Glutamatergic neuron (in vitro differentiated cells): ENCODE measurements at regions not wholly inside any gene's neighbourhood (a gene's known extent, or its start where the extent isn't known, plus 50 kb on each side); places are given as distances from the start of the nearest gene placed in this dataset.

Source experiments
- DNase-seq: peaks from one replicate; pipeline ENCODE4 v3.0.0; 2022
- H3K27ac Mint-ChIP-seq: one replicate; pipeline ENCODE4 v1.8.0; 2020; ENCODE audit warnings: mild to moderate bottlenecking, mixed read lengths, inconsistent platforms; ENCODE audit not compliant: unreplicated experiment
- H3K27me3 Mint-ChIP-seq: one replicate; pipeline ENCODE4 v1.8.0; 2020; ENCODE audit warnings: mild to moderate bottlenecking, moderate library complexity, mixed read lengths, inconsistent platforms; ENCODE audit not compliant: unreplicated experiment
- H3K36me3 Mint-ChIP-seq: one replicate; pipeline ENCODE4 v1.8.0; 2020; ENCODE audit warnings: mild to moderate bottlenecking, mixed read lengths, inconsistent platforms; ENCODE audit not compliant: unreplicated experiment
- H3K4me1 Mint-ChIP-seq: one replicate; pipeline ENCODE4 v1.8.0; 2020; ENCODE audit warnings: mild to moderate bottlenecking, low read depth, mixed read lengths, inconsistent platforms; ENCODE audit not compliant: unreplicated experiment
- H3K4me3 Mint-ChIP-seq: one replicate; pipeline ENCODE4 v1.8.0; 2020; ENCODE audit warnings: mild to moderate bottlenecking, mixed read lengths, inconsistent platforms; ENCODE audit not compliant: unreplicated experiment
- H3K9me3 Mint-ChIP-seq: one replicate; pipeline ENCODE4 v1.8.0; 2020; ENCODE audit warnings: mild to moderate bottlenecking, moderate library complexity, mixed read lengths, inconsistent platforms; ENCODE audit not compliant: unreplicated experiment
- CTCF ChIP-seq: fragments of 200-600 bp; sonication (generic); IDR thresholded peaks from one replicate; pipeline ENCODE4 v1.5.0; 2021; ENCODE audit not compliant: partially characterized antibody, unreplicated experiment

- Mint-ChIP-seq H3K27ac (no peak overlapping the region), H3K4me1 (no peaks in the 10 kb centered on the region), H3K4me3 (no peak overlapping the region), H3K36me3 (no peaks in the 10 kb centered on the region), H3K9me3 (no peaks in the 10 kb centered on the region), H3K27me3 (no peaks in the 10 kb centered on the region)
- no peak for DNase-seq
- no peak for TF ChIP-seq CTCF
Observed at GRCh38 chr6:15832841-15833240, 170.0 kb upstream of the DTNBP1 start.

- Mint-ChIP-seq H3K4me3 (no peak overlapping the region), H3K36me3 (no peaks in the 10 kb centered on the region), H3K4me1 (peaks cover 3% of the 10 kb centered on the region), H3K9me3 (no peaks in the 10 kb centered on the region), H3K27ac (no peak overlapping the region), H3K27me3 (no peaks in the 10 kb centered on the region)
- DNase-seq: no peak
- TF ChIP-seq CTCF: no peak
Observed at GRCh38 chr6:15829156-15829555, 166.3 kb upstream of the DTNBP1 start.

GRCh38 chr6:15827496-15828255 lies 164.8 kb upstream of the DTNBP1 start:
- H3K4me1 Mint-ChIP-seq: peaks cover 3% of the 10 kb centered on the region
- TF ChIP-seq CTCF: no peak
- H3K27me3 Mint-ChIP-seq: no peaks in the 10 kb centered on the region
- no peak overlapping the region for H3K4me3 Mint-ChIP-seq
- no peak overlapping the region for H3K27ac Mint-ChIP-seq
- DNase-seq: no peak
- H3K36me3 Mint-ChIP-seq: no peaks in the 10 kb centered on the region
- H3K9me3 Mint-ChIP-seq: peaks cover 5% of the 10 kb centered on the region

GRCh38 chr6:15826814-15827318 lies 164.0 kb upstream of the DTNBP1 start:
- Mint-ChIP-seq H3K36me3 (no peaks in the 10 kb centered on the region), H3K4me3 (no peak overlapping the region), H3K9me3 (peaks cover 5% of the 10 kb centered on the region), H3K27ac (no peak overlapping the region), H3K27me3 (no peaks in the 10 kb centered on the region), H3K4me1 (peaks cover 3% of the 10 kb centered on the region)
- DNase-seq: no peak
- TF ChIP-seq CTCF: no peak

- Mint-ChIP-seq H3K27ac (no peak overlapping the region), H3K36me3 (no peaks in the 10 kb centered on the region), H3K4me3 (no peak overlapping the region), H3K27me3 (no peaks in the 10 kb centered on the region), H3K9me3 (peaks cover 5% of the 10 kb centered on the region), H3K4me1 (peaks cover 3% of the 10 kb centered on the region)
- TF ChIP-seq CTCF: no peak
- DNase-seq: no peak
Observed at GRCh38 chr6:15825332-15825930, 162.6 kb upstream of the DTNBP1 start.
